NCI-H1436 treated with DMSO at 0.1 percent for 48 hours (cell line): ENCODE measurements at regions not wholly inside any gene's neighbourhood (a gene's known extent, or its start where the extent isn't known, plus 50 kb on each side); places are given as distances from the start of the nearest gene placed in this dataset.
"Not testable (repeated sequence)": the region's sequence is repeated elsewhere in the genome, so short reads cannot be mapped to it uniquely, and the experiment has no call there.

Source experiments
- DNase-seq: peaks from one replicate; lab custom pipeline; 2025; lab: John Stamatoyannopoulos, UW

GRCh38 chr2:83874712-83875430 lies 584.2 kb downstream of the SUCLG1 start:
- no peak for DNase-seq

GRCh38 chr2:83874066-83874465 lies 585.0 kb downstream of the SUCLG1 start:
- no peak for DNase-seq

- DNase-seq = no peak
Measured at GRCh38 chr2:83873110-83873509, 586.0 kb downstream of the SUCLG1 start.

- DNase-seq = no peak
Measured at GRCh38 chr2:83866211-83866610, 592.9 kb downstream of the SUCLG1 start.

- DNase-seq = no peak
Measured at GRCh38 chr2:83862600-83862999, 596.5 kb downstream of the SUCLG1 start.

GRCh38 chr2:83860320-83860719 lies 598.8 kb downstream of the SUCLG1 start:
- no peak for DNase-seq

- DNase-seq = no peak
Measured at GRCh38 chr2:83859553-83859952, 599.5 kb downstream of the SUCLG1 start.

GRCh38 chr2:83851066-83851465 lies 608.0 kb downstream of the SUCLG1 start:
- no peak for DNase-seq

GRCh38 chr2:83850071-83850725 lies 608.9 kb downstream of the SUCLG1 start:
- DNase-seq = no peak

GRCh38 chr2:83844490-83844889 lies 614.6 kb downstream of the SUCLG1 start:
- DNase-seq = no peak

GRCh38 chr2:83842421-83842820 lies 616.7 kb downstream of the SUCLG1 start:
- DNase-seq = no peak

GRCh38 chr2:83837823-83838222 lies 621.3 kb downstream of the SUCLG1 start:
- no peak for DNase-seq

GRCh38 chr2:83827618-83828017 lies 631.5 kb downstream of the SUCLG1 start:
- DNase-seq = no peak

- no peak for DNase-seq
Measured at GRCh38 chr2:83826577-83826976, 632.5 kb downstream of the SUCLG1 start.

- DNase-seq = no peak
Measured at GRCh38 chr2:83823229-83823628, 635.9 kb downstream of the SUCLG1 start.

GRCh38 chr2:83817511-83817910 lies 641.6 kb downstream of the SUCLG1 start:
- DNase-seq = no peak

GRCh38 chr2:83808878-83809277 lies 650.2 kb downstream of the SUCLG1 start:
- DNase-seq = no peak

GRCh38 chr2:83802604-83803003 lies 656.5 kb downstream of the SUCLG1 start:
- no peak for DNase-seq

- no peak for DNase-seq
Measured at GRCh38 chr2:83795777-83796176, 663.3 kb downstream of the SUCLG1 start.

GRCh38 chr2:83790467-83790866 lies 668.6 kb downstream of the SUCLG1 start:
- not testable (repeated sequence) for DNase-seq

- not testable (repeated sequence) for DNase-seq
Measured at GRCh38 chr2:83789674-83790073, 669.4 kb downstream of the SUCLG1 start.

- DNase-seq = not testable (repeated sequence)
Measured at GRCh38 chr2:83788938-83789566, 670.0 kb downstream of the SUCLG1 start.

- no peak for DNase-seq
Measured at GRCh38 chr2:83787189-83787588, 671.9 kb downstream of the SUCLG1 start.
